Mesenteric fat pad (tissue), 1 donor: ENCODE measurements at regions not wholly inside any gene's neighbourhood (a gene's known extent, or its start where the extent isn't known, plus 50 kb on each side); places are given as distances from the start of the nearest gene placed in this dataset.
"Not testable (repeated sequence)": the region's sequence is repeated elsewhere in the genome, so short reads cannot be mapped to it uniquely, and the experiment has no call there.

Source experiments
- DNase-seq: peaks from one replicate; pipeline ENCODE4 v3.0.0-alpha.2; 2020; ENCODE audit warnings: low spot score
- donor health status: DM: yes; HTN: yes; CAD: no.

DNA sequence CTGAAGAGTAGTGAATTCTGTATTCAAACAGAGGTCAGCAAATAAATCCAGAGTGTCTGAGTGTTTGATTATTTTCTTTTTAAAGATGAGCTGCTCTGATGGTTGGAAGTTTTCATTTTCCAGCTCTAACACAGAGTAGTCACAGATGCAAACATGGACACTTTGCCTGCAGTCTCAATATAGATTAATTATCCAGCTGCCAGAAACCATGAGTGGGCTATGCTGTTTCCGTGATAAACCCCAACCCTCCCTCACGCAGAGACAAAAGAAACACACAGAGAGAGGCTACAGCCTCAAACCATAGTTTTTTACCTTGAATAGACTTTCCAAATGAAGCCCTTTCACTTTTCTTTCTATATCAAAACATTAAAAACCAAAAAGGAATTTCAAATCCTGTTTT lies 884.7 kb downstream of the DIAPH3 start:
- no peak for DNase-seq

DNA sequence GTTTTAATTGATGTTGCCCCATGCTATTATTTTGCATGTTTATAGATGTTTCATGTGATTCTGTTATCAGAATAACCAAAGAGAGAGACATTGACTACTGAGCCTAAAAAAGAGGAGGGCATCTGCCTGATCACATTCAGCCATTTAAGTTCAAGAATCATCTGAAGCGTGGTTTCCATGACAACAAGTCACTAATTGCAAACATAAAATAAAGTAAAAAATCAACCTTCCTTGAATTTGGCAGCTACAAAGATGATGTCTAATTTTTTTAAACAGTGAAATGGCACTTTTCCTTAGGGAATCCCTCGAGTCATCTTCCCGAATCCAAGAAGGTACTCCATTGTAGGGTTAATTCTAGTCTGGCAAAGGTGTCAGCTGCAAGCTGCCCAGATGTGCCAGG lies 884.2 kb downstream of the DIAPH3 start:
- no peak for DNase-seq

DNA sequence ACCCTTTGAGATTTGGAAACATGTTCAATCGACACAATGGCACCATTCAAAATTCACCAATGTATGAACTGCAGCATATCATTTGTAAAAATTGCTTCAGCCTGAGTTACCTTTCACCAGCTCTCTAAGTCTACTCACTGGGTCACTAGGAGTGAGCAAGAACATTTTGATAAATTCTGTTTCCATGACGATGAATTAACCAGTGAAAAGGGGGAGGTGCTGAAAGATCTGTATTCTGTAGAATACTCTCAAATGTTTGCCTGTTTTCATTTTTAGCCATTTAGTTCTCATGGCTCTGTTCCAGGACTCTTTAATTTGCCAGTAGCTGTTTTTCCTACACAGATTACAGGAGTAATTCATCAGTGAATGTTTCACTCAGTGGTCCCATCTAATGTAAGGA lies 883.4 kb downstream of the DIAPH3 start:
- no peak for DNase-seq

DNA sequence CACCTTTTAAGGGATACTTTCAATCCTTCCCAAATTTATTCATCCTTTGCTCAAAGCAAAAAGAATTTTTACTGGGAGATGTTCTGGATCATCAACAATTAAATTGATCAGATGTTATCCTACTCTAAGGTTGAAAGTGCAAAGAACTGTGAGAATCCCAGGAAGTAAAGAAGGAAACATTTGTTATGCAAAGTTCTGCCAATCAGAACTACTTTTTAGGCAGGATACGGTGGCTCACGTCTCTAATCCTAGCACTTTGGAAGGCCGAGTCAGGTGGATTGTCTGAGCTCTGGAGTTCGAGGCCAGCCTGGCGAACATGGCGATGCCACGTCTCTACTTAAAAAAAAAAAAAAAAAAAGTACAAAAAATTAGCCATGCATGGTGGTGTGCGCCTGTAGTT lies 882.3 kb downstream of the DIAPH3 start:
- no peak for DNase-seq

GRCh38 chr13:59292240-59292639 lies 871.5 kb downstream of the DIAPH3 start:
- DNase-seq, result not testable (repeated sequence)

GRCh38 chr13:59299584-59299983 lies 864.1 kb downstream of the DIAPH3 start:
- no peak for DNase-seq

- DNase-seq, result no peak
Observed at GRCh38 chr13:59300355-59301173, 863.2 kb downstream of the DIAPH3 start.

DNA sequence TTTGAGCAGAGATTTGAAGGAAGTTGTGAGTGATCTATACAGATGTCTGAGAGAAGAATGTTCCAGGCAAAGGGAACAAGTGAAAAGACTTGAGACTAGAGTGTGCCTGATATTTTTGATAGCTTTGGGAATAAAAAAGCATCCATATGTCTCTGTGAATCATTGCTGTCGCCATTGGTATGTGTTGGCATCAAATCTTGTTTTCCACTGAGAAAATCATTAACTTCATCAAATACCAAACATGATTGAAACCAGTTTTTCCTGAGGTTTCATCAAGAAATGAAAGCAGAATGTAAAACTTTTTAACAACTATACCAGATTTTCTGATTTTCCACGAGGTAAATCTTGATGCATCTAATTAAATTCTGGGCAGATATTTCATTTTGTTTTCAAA lies 862.6 kb downstream of the DIAPH3 start:
- DNase-seq, result no peak

GRCh38 chr13:59303433-59303832 lies 860.3 kb downstream of the DIAPH3 start:
- DNase-seq, result no peak

DNA sequence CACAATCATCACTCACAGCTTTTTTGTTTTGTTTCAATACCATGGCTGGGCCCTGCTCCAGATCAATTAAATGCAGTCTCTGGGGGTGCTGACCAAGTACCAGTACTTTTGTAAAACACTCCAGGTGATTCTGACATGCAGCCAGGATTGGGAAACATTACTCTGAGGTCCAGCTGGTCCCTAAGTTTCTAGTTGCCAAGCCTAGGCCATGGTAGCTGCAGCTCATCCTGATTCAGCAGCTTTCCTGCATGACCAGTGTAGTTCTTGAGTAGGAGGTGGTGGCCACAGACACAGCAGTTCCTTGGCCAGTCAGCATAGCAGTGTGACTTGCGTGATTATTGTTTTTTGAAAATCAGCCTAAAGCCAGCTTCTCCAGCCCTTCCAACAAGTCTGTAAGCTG lies 859.1 kb downstream of the DIAPH3 start:
- DNase-seq, result no peak

- DNase-seq, result no peak
Observed at GRCh38 chr13:59305896-59306295, 857.8 kb downstream of the DIAPH3 start.

- DNase-seq, result no peak
Observed at GRCh38 chr13:59312776-59313175, 851.0 kb downstream of the DIAPH3 start.

DNA sequence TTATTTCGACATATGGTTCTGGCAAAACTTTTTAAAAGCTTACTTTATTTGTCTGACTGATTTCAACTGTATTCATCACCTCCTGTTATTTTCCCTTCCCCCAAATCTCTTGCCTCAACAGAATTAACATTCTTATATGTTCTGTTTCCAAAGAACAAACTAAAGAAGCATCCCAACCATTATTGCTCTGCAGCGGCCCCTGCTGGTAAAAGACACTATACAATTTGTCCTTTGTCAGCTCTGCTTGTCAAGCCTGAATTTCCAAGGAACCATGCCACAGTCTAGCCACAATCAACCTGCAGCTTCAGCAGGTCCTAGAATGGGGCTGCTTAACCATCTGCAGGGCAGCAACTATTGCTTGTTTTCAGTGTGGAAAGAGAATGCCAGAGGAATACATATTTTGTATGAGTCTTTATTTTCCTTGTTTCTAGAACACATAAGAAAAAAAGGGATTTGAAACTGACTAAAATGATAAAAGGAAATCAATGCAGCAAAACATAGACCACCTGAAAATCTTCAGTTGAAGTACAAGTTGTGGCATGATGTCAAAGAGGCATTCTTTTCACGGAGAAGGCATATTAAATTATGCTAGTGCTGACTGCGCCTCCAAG lies 845.3 kb downstream of the DIAPH3 start:
- DNase-seq, result no peak

DNA sequence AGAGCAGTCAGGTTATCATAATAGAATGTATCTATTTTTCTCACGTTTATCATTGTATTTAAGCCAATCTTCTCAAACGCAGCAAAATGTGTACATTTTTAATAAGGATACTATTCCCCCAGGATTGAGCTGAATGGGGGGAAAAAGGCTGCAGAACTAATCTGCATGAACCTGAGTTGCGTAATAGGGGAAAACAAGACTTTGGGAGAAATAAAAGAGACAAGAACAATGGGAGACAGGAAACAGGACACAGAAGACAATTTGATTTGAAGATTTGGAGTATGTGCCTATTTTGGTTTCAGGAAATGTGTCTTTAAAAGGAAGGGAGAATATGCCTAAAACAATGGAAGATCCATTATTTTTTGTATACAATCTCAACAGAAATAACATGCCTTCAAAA lies 844.5 kb downstream of the DIAPH3 start:
- no peak for DNase-seq

DNA sequence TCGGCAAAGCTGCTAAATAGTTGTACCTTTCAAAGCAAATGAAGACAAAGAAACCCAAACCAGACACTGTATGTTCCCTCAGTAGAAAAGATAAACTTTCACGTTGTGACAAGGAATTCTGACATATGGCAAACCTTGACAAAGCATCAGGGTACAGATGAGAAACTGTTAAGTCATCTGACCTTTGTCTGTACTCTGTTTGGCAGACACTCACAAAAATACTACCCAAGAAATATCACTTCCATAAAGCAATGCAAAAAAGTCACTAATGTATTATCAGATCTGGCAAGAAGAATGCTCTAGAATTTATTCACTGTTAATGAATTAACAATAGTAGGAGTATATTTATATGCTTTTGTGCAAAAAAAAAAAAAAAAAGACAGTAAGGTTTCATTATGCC lies 843.7 kb downstream of the DIAPH3 start:
- no peak for DNase-seq

DNA sequence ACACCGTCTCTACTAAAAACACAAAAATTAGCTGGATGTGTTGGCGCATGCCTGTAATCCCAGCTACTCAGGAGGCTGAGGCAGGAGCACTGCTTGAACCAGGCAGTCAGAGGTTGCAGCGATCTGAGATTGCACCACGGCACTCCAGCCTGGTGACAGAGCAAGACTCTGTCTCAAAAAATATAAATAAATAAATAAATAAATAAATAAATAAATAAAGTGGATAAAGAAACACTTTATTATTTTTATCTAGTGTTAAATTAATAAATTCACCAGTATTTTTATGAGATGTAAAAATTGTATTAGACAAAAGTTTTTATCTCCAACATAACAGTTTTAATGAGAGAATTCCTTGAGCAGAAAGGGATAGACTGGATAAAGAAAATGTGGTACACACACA lies 839.3 kb downstream of the DIAPH3 start:
- not testable (repeated sequence) for DNase-seq

GRCh38 chr13:59326717-59327116 lies 837.0 kb downstream of the DIAPH3 start:
- no peak for DNase-seq

DNA sequence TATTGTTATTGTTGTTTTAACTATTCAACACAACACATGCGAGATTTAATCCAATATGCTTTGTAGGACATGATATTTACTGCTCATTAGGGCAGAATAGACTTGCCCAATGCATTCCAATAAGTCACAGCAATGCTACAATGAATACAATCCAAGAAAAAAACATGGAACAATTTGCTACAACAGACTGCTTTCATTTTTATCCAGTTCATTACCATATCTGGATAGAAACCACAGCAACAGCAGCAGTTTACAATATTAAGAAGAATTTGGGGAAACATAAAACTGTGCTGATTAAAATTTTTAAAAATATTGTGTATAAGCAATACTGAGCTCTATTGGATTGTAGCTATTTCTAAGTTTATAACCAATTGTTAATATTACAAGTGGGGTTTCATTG lies 833.0 kb downstream of the DIAPH3 start:
- no peak for DNase-seq

DNA sequence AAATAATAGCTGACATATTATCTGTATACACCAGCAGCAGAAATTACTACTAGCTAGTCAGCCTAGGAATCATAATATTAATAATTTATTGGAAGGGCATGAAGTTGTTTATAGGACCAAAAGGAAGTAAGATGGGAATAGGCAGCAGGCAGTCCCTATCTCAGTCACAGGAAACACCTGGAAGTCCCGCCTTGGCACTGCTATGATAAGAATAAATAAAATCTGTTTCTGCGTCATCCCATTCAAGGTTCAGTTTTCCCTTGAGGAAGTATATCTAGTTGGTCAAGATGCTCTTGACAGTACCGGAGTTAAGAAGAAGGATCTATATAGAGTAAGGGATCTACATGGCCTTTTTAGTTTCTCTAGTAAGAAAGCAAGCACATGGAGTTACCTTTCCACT lies 830.8 kb downstream of the DIAPH3 start:
- DNase-seq, result no peak

DNA sequence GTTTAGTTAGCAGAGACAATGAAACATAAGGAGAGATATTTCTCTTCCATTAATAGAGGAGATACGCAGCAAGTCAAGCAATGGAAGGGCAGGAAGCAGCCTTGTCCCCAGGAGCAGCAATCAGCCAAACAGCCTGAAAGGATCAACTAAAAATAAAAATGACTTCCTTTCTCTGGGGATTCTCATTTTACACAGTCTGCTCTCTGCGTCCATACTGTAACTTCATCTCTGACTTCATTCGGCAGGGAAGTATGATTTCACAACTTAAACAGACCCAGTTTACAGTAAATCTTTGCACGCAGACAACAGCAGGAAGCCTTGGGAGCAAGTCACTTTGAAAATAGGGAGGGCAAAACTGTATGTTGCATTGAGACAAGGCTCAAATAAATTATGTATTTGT lies 826.7 kb downstream of the DIAPH3 start:
- DNase-seq, result no peak

- no peak for DNase-seq
Observed at GRCh38 chr13:59340151-59340550, 823.6 kb downstream of the DIAPH3 start.

GRCh38 chr13:59340581-59340980 lies 823.1 kb downstream of the DIAPH3 start:
- DNase-seq, result no peak

DNA sequence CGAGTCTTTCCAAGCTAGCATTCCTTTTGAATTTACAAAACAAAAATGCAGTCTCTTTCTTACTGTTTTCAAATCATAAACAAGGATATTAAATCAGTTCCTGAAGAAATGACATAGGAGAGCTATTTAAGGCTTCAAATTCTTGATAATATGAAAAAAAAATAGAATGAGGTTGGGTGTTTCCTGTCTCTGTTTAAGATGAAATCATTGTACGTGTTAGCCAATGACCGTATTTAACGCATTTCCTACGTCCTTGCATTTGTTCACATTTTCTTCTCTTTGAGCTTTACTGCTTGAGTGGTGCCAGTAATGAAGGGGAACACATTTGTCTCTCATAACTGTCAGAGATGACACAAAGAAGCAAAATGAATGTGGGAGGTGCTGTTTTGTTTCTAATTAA lies 821.3 kb downstream of the DIAPH3 start:
- DNase-seq, result no peak
